GM18951 (cell line): ENCODE measurements at regions not wholly inside any gene's neighbourhood (a gene's known extent, or its start where the extent isn't known, plus 50 kb on each side); places are given as distances from the start of the nearest gene placed in this dataset.

Source experiments
- POLR2A ChIP-seq: IDR thresholded peaks from 4 replicates; pipeline ENCODE4 v1.6.1; 2011; ENCODE audit warnings: mild to moderate bottlenecking; ENCODE audit not compliant: insufficient read length, insufficient read depth; ENCODE audit errors: extremely low read depth
- in situ Hi-C: fragments of 300-500 bp; cut with MboI; formaldehyde crosslinking; loops from one replicate; pipeline ENCODE4 v1.12.0; 2022; ENCODE audit warnings: low sequenced_read_pairs, mixed read lengths, inconsistent platforms; ENCODE audit not compliant: unreplicated experiment

GRCh38 chr21:27306791-27307775 is 340.2 kb upstream of the ADAMTS5 start:
- in situ Hi-C loops, result no loop called here
- no peak for TF ChIP-seq POLR2A

- in situ Hi-C loops, result no loop called here
These were observed 339.3 kb upstream of the ADAMTS5 start for GRCh38 chr21:27306206-27306605.

GRCh38 chr21:27301220-27301619 is 334.3 kb upstream of the ADAMTS5 start:
- in situ Hi-C loops, result no loop called here
- TF ChIP-seq POLR2A, result no peak

More at GRCh38 chr21:27306206-27306605, 339.3 kb upstream of the ADAMTS5 start:
- no peak for TF ChIP-seq POLR2A

GRCh38 chr21:27300770-27301169 is 333.9 kb upstream of the ADAMTS5 start:
- in situ Hi-C loops, result no loop called here
- no peak for TF ChIP-seq POLR2A

- no peak for TF ChIP-seq POLR2A
These were observed 331.6 kb upstream of the ADAMTS5 start for GRCh38 chr21:27298465-27298864.

GRCh38 chr21:27293239-27293638 is 326.4 kb upstream of the ADAMTS5 start:
- no peak for TF ChIP-seq POLR2A
- in situ Hi-C loops, result no loop called here

More at GRCh38 chr21:27298465-27298864, 331.6 kb upstream of the ADAMTS5 start:
- in situ Hi-C loops, result no loop called here

GRCh38 chr21:27292783-27293182 is 325.9 kb upstream of the ADAMTS5 start:
- in situ Hi-C loops, result no loop called here

GRCh38 chr21:27292229-27292628 is 325.3 kb upstream of the ADAMTS5 start:
- in situ Hi-C loops, result no loop called here
- TF ChIP-seq POLR2A, result no peak

More at GRCh38 chr21:27292783-27293182, 325.9 kb upstream of the ADAMTS5 start:
- TF ChIP-seq POLR2A, result no peak

- in situ Hi-C loops, result no loop called here
- no peak for TF ChIP-seq POLR2A
These were observed 324.1 kb upstream of the ADAMTS5 start for GRCh38 chr21:27291006-27291405.

GRCh38 chr21:27290028-27290427 is 323.1 kb upstream of the ADAMTS5 start:
- TF ChIP-seq POLR2A, result no peak
- in situ Hi-C loops, result no loop called here

GRCh38 chr21:27286760-27287159 is 319.9 kb upstream of the ADAMTS5 start:
- no peak for TF ChIP-seq POLR2A
- in situ Hi-C loops, result no loop called here

GRCh38 chr21:27277110-27277509 is 310.2 kb upstream of the ADAMTS5 start:
- TF ChIP-seq POLR2A, result no peak
- in situ Hi-C loops, result no loop called here

- no peak for TF ChIP-seq POLR2A
- in situ Hi-C loops, result no loop called here
These were observed 308.5 kb upstream of the ADAMTS5 start for GRCh38 chr21:27275294-27275927.
